ENCODE measurements at regions not wholly inside any gene's neighbourhood (a gene's known extent, or its start where the extent isn't known, plus 50 kb on each side); places are given as distances from the start of the nearest gene placed in this dataset.

DNA sequence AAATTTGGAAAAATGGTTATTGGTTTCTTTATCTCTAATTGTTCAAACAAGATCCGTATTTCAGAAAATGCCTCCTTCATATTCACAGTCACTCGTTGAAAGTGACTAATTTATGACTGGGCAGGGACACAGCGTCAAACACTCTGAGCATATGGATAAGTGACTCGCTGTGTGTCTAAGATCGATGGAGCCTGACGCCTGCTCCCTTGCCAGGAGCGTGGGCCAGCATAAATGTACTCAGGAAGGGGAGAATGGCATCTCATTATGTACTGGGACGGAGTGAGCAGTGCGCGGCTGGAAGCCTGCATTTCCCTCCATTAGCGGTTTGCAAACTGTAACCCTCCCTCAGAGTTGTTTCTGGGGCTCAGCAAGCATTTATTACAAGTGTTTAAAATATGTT lies 79.8 kb upstream of the CAST start:
- H3K27ac ChIP-seq, result no peak overlapping the region
- no peaks in the 10 kb centered on the region for H3K9me3 ChIP-seq (replicated peaks)
- H3K4me3 ChIP-seq, result no peak overlapping the region
- no peak for DNase-seq (ENCODE audit: low read depth in 1 of 2, low spot score in 2 of 2)
- H3K27me3 ChIP-seq (replicated peaks), result no peaks in the 10 kb centered on the region
- no peaks in the 10 kb centered on the region for H3K36me3 ChIP-seq
- no peaks in the 10 kb centered on the region for H3K4me1 ChIP-seq (replicated peaks)

DNA sequence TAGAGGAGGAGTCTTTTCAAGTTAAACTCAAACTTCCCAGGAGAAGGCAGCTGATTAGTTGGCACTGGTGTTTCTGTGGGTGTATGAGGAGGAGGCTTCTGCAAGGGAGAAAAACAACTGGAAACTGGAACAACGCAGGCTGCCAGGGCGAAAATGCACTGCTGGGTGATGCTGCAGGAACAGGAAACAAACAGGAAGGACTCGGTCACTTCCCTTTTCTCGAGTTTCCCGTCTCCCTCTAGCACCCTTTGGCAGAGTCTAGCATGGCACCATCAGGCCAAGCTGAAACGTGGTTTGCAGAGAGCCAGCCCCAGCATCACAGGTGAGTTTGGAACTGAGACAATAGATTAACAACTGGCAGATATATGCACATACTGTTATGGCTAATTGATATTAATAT lies 77.5 kb upstream of the CAST start:
- H3K27me3 ChIP-seq (replicated peaks), result no peaks in the 10 kb centered on the region
- no peak overlapping the region for H3K4me3 ChIP-seq
- H3K9me3 ChIP-seq (replicated peaks), result no peaks in the 10 kb centered on the region
- H3K27ac ChIP-seq, result no peak overlapping the region
- DNase-seq (ENCODE audit: low read depth in 1 of 2, low spot score in 2 of 2), result no peak
- no peaks in the 10 kb centered on the region for H3K36me3 ChIP-seq
- H3K4me1 ChIP-seq (replicated peaks), result no peaks in the 10 kb centered on the region

DNA sequence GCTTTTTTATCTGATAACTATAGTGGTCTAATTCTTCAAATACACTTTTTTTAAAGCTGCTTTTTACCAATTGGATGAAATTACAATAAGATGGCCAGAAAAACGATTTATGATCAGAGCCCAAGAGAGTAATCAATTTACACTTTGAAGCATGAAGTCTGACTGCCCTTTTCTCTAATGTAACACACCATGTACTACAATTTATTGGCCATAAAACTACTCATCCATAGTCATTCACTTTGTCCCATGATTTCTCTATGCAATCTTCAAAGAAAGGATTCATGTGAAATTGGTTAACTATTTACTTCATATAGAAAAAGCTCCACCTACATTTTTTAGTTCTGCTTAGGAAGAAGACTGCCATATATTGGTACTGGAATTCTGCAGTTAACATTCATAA lies 73.6 kb upstream of the CAST start:
- Histone ChIP-seq H3K27ac (no peak overlapping the region), H3K36me3 (no peaks in the 10 kb centered on the region), H3K27me3 (replicated peaks) (no peaks in the 10 kb centered on the region), H3K4me1 (replicated peaks) (peaks cover 11% of the 10 kb centered on the region), H3K9me3 (replicated peaks) (no peaks in the 10 kb centered on the region), H3K4me3 (no peak overlapping the region)
- no peak for DNase-seq (ENCODE audit: low read depth in 1 of 2, low spot score in 2 of 2)

DNA sequence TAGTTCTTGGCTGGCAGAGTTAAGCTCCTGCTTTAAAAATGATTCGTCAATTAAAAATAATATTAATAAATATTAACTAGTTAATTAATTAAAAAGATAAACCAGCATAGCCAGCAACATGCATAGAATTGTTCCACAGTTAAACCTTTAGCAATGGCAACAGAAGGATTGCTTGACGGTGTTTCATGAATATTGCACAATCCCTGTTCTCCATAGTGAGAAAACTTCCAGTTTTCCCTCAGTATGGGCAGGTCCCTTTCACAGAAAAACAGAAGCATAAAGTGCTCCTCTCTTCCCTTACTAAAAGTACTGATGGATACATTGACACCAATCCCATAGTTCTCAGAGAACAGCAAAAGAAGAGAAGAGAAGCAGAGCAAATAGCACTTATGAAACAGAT lies 71.4 kb upstream of the CAST start:
- Histone ChIP-seq H3K27me3 (replicated peaks) (no peaks in the 10 kb centered on the region), H3K4me3 (no peak overlapping the region), H3K4me1 (replicated peaks) (peaks cover 11% of the 10 kb centered on the region), H3K36me3 (no peaks in the 10 kb centered on the region), H3K27ac (no peak overlapping the region), H3K9me3 (replicated peaks) (no peaks in the 10 kb centered on the region)
- no peak for DNase-seq (ENCODE audit: low read depth in 1 of 2, low spot score in 2 of 2)

DNA sequence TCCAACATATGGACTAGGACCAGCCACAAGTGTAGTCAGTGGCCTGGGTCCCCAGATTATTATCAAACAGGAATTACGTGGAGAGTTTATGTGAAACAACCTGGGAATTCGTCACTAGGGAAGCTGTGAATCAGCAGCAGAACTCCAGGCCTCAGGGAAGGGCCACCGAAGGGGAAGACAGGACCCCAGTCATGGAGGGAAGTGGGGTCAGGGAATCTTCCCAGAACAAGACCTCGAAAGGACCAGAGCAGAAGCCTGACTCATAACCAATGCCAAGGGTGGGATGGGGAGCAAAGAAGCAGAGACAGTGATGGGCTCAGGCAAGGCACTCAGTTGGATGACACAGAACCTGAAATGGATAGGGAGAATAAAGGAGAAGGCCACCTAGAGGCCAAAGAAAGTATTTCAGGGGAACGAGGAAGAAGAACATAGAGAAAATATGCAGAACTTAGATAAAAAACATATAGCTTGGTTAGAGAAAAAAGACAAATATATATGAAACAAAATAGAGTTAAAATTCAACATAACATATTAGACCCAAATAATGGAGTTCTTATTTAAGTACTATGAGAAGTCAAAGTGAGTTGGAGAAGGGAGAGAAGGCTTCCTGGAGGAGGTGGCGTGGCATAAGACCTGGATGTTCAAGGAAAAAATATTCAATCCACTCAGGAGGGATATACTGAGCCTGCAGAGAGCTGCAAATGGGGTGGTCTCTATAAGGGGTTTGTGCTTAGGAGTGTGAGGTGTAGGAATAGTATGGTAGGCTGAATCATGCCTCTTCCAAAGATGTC lies 66.7 kb upstream of the CAST start:
- H3K9me3 ChIP-seq (replicated peaks), result no peaks in the 10 kb centered on the region
- H3K4me3 ChIP-seq, result no peak overlapping the region
- no peaks in the 10 kb centered on the region for H3K27me3 ChIP-seq (replicated peaks)
- DNase-seq (ENCODE audit: low read depth in 1 of 2, low spot score in 2 of 2), result no peak
- H3K36me3 ChIP-seq, result no peaks in the 10 kb centered on the region
- H3K4me1 ChIP-seq (replicated peaks), result peaks cover 14% of the 10 kb centered on the region
- H3K27ac ChIP-seq, result no peak overlapping the region

DNA sequence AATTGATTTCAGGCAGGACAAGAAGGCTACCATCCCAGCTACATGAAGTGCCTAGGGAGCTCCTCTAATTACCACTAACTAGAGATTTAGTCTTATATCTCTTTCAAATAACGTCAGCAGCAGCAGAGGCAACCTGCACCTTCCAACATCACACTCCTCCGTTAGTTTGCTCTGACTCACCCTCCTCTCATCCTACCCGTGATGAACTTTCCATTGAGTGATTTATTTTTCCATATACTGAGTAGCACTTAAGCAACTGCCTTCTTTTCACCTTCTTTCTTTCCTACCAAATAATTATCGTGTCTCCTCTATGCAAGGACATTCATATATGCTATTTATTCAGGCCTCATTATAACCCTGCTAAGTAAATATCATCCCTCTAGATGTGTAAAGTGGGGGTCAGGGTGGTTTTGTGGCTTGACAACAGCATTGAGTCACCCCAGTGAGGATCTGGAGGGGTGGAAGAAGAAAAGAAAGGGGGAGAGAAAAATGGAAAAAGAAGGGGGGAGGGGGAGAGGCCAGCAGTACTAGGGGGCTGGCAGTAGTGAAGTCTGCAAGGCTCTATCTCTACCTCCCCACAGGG lies 64.6 kb upstream of the CAST start:
- H3K27ac ChIP-seq, result no peak overlapping the region
- H3K9me3 ChIP-seq (replicated peaks), result no peaks in the 10 kb centered on the region
- no peaks in the 10 kb centered on the region for H3K27me3 ChIP-seq (replicated peaks)
- no peaks in the 10 kb centered on the region for H3K36me3 ChIP-seq
- no peak for DNase-seq (ENCODE audit: low read depth in 1 of 2, low spot score in 2 of 2)
- peaks cover 3% of the 10 kb centered on the region; the same call in 1 of the 2 replicates for H3K4me1 ChIP-seq (replicated peaks)
- no peak overlapping the region for H3K4me3 ChIP-seq

DNA sequence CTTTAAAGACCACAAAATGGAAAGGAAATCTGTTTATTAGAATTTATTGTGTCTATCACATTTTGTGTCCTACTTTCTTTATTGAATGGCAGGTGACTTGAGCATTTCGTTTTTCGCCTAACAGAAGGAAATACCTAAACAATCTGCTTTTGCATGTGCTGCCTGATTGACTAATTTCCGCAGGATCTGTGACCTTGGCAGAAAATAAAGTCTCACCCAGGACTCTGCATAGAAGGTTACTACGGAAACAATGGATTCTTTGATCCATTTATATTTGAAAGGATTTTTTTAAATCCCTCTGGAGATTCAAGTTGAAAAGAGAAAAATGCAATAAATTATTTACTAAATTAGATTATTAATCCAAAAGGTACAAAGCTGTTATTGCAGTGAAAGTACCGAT lies 61.0 kb upstream of the CAST start:
- no peak for DNase-seq (ENCODE audit: low read depth in 1 of 2, low spot score in 2 of 2)
- Histone ChIP-seq H3K4me3 (no peak overlapping the region), H3K27me3 (replicated peaks) (no peaks in the 10 kb centered on the region), H3K4me1 (replicated peaks) (peaks cover 3% of the 10 kb centered on the region), H3K9me3 (replicated peaks) (no peaks in the 10 kb centered on the region), H3K27ac (no peak overlapping the region), H3K36me3 (no peaks in the 10 kb centered on the region)

DNA sequence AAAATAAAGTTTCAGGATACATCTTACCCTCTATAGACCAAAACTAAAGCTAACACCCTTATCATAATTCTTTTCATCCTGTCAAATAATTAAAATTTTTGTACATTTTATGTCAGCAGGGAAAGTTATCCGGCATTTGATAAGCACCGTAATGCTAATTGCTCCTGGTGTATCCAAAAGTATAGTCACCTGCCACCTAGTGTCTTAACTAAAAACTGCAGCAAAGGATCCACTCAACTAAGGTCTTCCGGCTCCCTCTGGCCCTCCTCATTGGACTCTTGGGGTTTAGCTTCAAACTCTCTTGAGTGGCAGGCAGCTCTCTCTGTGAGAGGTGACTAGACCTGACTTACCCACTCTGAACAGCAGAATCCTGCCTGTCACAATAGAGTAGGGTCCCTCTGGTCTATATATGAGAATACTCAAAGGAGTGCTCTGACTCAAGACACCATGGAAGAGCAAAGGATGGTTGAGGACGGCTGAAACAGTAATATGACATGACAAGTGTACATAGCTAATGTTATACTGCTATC lies 60.4 kb upstream of the CAST start:
- Histone ChIP-seq H3K9me3 (replicated peaks) (no peaks in the 10 kb centered on the region), H3K36me3 (no peaks in the 10 kb centered on the region), H3K27ac (no peak overlapping the region), H3K4me3 (no peak overlapping the region), H3K4me1 (replicated peaks) (peaks cover 3% of the 10 kb centered on the region), H3K27me3 (replicated peaks) (no peaks in the 10 kb centered on the region)
- peak; percentile 58 to 60 for DNase-seq (ENCODE audit: low read depth in 1 of 2, low spot score in 2 of 2)

DNA sequence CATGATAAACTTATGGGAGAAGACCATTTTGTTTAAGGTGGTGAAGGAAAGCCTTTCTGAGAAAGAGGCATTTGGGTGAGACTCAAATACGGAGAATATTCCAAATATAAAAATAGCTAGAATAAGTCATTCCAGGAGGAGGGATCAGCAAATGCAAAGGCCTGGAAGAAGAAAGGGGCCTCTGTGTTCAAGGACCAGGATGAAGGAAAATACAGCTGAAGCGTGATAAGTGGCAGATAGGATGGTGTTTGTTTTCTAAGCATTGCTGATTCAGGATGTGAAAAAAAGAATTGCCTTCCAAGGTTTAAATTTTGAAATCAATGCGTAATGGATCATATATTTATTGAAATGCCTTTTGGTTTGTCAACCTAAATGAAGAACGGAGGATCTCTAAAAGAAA lies 59.4 kb upstream of the CAST start:
- Histone ChIP-seq H3K27ac (no peak overlapping the region), H3K27me3 (replicated peaks) (no peaks in the 10 kb centered on the region), H3K36me3 (no peaks in the 10 kb centered on the region), H3K4me3 (no peak overlapping the region), H3K4me1 (replicated peaks) (no peaks in the 10 kb centered on the region; the same call in 1 of the 2 replicates), H3K9me3 (replicated peaks) (no peaks in the 10 kb centered on the region)
- DNase-seq (ENCODE audit: low read depth in 1 of 2, low spot score in 2 of 2), result no peak

DNA sequence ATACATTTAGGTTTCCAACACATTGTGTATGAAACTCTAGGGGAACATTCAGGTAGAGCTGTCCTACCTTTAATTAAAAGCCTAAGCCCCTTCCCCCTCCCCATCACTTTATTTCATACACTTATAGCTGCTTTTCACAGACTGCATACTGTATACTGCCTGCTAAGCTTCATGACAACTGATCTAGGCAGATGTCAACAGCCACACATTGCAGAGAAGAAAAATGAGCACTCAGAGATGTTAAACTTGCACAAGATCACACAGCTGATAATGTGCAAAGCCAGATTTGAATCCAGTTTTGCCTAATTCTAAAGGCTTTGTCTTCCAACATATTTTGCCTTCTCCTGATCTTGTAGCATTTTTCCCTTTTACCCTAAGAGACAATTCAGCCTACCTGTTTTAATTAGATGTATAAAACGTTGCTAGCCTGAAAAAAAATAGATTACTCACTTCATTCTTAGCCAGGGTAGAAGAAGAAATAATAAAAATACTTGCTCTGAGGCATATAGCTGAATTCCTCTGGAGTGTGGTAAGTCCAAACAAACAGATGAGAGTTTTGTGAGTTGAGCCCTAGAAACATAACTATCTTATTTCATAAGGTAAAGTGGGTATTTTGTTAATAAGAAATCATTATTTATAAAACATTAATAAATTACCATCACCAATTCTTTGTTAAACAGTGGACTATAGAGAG lies 56.9 kb upstream of the CAST start:
- DNase-seq (ENCODE audit: low read depth in 1 of 2, low spot score in 2 of 2), result no peak
- Histone ChIP-seq H3K9me3 (replicated peaks) (no peaks in the 10 kb centered on the region), H3K36me3 (no peaks in the 10 kb centered on the region), H3K4me1 (replicated peaks) (no peaks in the 10 kb centered on the region; the same call in 1 of the 2 replicates), H3K27me3 (replicated peaks) (no peaks in the 10 kb centered on the region), H3K4me3 (no peak overlapping the region), H3K27ac (no peak overlapping the region)

DNA sequence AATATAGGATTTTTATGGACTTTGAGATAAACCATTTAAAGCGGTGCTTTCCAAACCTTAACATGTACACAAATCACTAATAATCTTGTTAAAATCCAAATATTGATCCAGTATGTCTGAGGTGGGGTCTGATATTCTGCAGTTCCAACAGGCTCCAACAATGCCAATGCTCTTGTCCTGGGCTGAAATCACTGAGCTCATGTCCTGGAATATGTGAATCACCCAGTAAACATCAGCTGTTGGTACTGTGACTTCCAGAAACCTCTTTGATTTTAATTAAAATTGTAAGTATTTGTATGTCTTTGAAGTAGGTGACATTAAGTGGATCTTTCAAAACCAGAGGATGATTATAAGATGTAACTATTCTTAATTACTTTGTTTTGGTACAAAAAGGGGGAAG lies 52.8 kb upstream of the CAST start:
- no peaks in the 10 kb centered on the region for H3K36me3 ChIP-seq
- no peak overlapping the region for H3K4me3 ChIP-seq
- no peaks in the 10 kb centered on the region for H3K27me3 ChIP-seq (replicated peaks)
- no peaks in the 10 kb centered on the region for H3K9me3 ChIP-seq (replicated peaks)
- H3K4me1 ChIP-seq (replicated peaks), result peaks cover 5% of the 10 kb centered on the region
- DNase-seq (ENCODE audit: low read depth in 1 of 2, low spot score in 2 of 2), result no peak
- no peak overlapping the region for H3K27ac ChIP-seq

DNA sequence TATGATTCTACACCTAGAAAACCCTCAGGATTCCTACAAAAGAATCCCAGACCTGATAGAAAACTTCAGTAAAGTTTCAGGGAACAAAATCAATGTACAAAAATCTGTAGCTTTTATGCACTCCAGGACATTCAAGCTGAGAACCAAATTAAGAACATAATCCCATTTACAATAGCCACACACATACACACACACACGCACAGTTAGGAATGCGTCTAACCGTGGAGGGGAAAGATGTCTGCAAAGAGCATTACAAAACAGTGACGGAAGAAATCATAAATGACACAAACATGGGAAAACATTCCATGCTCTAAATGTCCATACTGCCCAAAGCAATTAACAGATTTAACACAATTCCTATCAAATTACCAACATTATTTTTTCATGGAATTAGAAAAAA lies 51.4 kb upstream of the CAST start:
- H3K36me3 ChIP-seq, result no peaks in the 10 kb centered on the region
- no peaks in the 10 kb centered on the region for H3K27me3 ChIP-seq (replicated peaks)
- DNase-seq (ENCODE audit: low read depth in 1 of 2, low spot score in 2 of 2), result no peak
- no peak overlapping the region for H3K27ac ChIP-seq
- no peaks in the 10 kb centered on the region for H3K9me3 ChIP-seq (replicated peaks)
- H3K4me1 ChIP-seq (replicated peaks), result peaks cover 14% of the 10 kb centered on the region
- no peak overlapping the region for H3K4me3 ChIP-seq

DNA sequence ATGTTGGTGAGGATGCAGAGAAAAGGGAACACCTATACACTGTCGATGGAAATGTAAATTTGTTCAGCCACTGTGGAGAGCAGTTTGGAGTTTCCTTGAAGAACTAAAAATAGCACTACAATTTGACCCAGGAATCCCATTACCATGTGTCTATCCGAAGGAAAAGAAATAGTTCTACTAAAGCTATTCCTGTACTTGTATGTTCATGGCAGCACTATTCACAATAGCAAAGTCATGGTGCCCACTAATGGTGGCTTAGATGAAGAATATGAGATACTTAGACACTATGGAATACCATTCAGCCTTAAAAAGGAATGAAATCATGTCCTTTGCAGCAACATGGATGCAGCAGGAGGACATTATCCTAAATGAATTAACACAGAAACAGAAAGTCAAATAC lies 50.2 kb upstream of the CAST start:
- DNase-seq (ENCODE audit: low read depth in 1 of 2, low spot score in 2 of 2), result no peak
- H3K9me3 ChIP-seq (replicated peaks), result no peaks in the 10 kb centered on the region
- no peaks in the 10 kb centered on the region for H3K27me3 ChIP-seq (replicated peaks)
- no peak overlapping the region for H3K27ac ChIP-seq
- no peak overlapping the region for H3K4me3 ChIP-seq
- peaks cover 14% of the 10 kb centered on the region for H3K4me1 ChIP-seq (replicated peaks)
- no peaks in the 10 kb centered on the region for H3K36me3 ChIP-seq

Measured in SJSA1 (cell line).